Stimulated activated CD8-positive, alpha-beta memory T cell treated with anti-CD3 and anti-CD28 coated beads, Interleukin-15, amount 100 ng/mL, for 48 hours (primary cell): ENCODE measurements at regions not wholly inside any gene's neighbourhood (a gene's known extent, or its start where the extent isn't known, plus 50 kb on each side); places are given as distances from the start of the nearest gene placed in this dataset.
"Not testable (repeated sequence)": the region's sequence is repeated elsewhere in the genome, so short reads cannot be mapped to it uniquely, and the experiment has no call there.

Source experiments
- DNase-seq, 2 donors: peaks; one replicate each; pipeline ENCODE4 v3.0.0-alpha.2; 2020; ENCODE audit warnings: low read depth in 2 of 2

DNA sequence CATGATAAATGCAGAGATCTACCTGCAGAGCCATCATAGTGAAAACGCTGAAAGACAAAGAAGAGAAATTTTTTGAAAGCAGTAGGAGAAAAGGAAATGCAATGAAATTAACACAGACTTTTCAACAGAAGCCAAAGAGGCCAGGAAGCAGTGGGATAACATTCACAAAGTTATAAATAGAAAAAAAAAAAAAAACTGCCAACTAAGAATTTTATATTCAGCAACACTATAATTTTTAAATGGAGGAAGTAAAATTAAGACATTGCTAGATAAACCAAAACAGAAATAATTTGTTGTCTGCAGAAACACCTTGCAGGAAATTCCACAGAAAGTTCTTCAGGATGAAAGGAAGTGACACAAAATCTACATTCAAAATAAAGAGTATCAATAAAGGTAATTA, 591.5 kb upstream of the ID4 start:
- DNase-seq: no peak

- DNase-seq: not testable (repeated sequence)
Observed at GRCh38 chr6:19247181-19247580, 590.0 kb upstream of the ID4 start.

GRCh38 chr6:19256123-19256522, 581.0 kb upstream of the ID4 start:
- DNase-seq: not testable (repeated sequence)

DNA sequence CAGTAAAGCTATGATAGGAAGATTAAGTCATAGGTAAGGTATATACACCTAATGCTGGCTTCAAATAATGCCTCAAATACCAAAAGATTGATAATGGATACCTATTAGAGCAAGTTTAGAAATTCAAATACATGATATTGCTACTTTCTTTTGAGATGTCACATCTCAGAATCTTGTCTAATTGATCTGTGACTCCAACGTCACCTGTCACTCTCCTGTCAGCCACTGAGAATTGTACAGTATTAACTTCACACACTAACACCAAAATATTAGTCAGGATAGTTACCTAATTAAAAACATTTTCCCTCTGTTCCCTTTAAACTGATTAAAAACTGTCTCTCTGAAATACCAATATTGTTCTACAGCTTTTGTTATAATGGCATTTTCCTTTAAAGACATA, 575.5 kb upstream of the ID4 start:
- no peak for DNase-seq

DNA sequence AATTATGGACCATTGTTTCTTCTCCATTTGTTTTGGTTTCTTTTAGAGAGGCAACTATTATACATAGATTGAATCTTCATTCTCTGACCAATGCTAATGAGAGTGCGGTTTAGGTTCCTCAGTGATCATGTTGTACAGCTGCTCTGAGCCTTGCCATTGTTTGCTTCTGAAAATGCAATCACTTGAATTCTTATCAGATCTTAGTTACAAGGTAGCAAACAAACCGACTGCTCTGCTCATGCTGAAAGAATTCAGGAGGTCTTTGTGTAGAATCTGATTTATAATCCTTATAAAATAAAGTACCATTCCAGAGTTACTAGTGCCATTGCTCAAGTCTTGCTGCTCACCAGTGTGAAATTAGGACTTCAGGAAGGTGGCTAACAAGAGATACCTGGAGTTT, 569.1 kb upstream of the ID4 start:
- no peak for DNase-seq

DNA sequence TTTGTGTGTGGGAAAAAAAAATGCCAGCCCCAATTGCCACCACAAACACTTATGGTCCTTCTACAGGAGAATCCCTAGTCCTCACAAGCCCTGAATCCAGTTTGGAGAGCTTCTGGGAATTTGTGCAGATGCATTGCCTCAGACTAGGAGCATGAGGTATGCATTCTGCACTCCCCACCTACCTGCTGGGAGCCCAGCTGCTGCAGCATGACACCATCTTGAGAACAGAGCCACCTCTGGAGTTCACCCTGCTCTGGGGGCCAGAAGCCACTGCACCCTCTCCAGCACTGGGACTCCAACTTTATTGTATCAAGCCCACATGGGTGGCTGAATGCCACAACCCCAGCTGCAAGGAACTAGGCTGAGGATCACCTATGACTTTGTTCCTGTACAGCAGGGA, 568.5 kb upstream of the ID4 start:
- no peak for DNase-seq

GRCh38 chr6:19269341-19269898, 567.8 kb upstream of the ID4 start:
- DNase-seq: no peak

GRCh38 chr6:19270616-19271015, 566.6 kb upstream of the ID4 start:
- no peak for DNase-seq

GRCh38 chr6:19279273-19279684, 557.9 kb upstream of the ID4 start:
- DNase-seq: no peak

DNA sequence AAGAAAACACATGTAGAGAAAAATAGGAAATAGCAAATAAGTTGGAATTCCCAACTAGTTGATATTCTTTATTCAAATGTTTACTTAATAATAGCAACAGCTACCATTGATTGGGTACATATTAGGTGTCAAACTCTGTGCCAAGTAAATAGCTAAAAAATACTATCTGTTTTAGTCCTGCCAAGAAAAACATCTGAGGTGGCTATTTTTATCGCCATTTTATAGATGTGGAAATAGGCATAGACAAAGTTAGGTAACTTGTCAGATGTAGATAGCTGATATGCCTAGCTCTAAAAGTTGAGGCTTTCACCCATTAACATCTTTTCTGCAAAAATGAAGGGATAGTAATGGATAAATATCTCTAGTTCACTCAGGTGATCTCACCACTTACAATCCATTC, 549.2 kb upstream of the ID4 start:
- no peak for DNase-seq

DNA sequence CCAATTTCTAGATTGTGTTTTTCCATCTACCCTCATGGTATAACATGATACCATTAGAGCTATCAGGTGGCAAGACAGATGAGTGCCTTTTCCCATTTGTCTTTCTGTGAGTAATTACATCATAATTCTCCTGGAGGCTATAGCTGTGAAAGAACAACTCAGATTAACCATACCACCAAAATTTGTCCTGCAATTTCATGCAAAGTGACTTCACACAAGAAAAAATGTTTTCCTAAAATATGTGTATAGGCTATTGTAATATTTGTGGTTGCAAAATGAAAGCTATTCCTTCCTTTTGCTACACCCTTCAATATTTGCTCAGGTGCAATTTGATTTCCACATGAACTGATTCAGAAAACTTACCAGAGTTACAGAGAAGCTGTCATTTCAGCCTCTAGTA, 547.7 kb upstream of the ID4 start:
- DNase-seq: no peak

DNA sequence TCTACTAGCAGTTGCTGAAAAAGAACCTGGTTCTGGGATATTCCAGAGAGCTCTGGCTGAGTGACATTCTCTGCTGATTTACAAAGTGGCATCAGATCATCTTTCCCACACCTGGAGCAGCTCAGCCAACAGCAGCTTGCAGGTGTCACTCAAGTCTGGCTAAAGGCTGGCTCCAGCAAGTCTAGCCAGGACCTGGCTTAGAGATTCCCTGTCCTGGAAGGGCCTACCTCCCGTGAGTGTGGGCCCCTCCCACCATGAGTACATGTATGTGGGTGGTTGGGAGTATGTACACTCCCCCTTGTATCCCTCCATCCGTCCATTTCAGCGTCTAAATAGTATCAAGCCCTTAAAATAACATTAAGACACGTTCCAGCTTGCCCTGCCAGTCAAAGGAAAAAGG, 539.3 kb upstream of the ID4 start:
- DNase-seq: no peak

GRCh38 chr6:19298421-19298820, 538.7 kb upstream of the ID4 start:
- no peak for DNase-seq

DNA sequence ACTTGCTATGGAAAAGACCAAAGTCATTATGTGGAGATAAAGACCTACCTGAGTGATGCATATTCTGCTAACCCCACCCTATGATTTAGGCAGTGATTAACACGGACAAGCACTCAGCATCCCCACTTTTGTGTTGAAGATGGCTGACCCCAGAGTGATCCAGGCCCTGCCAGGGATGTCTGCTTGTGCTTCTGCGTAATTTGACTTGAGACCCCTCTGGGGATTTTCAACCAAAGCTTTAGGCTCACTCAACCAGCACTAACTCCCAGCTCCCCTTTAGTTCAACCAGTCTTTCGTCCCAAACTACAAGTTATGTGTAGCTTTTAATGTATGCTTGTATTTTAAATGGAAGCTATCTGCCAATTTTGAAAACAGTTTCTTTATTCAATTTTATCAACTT, 538.0 kb upstream of the ID4 start:
- no peak for DNase-seq

- DNase-seq: no peak
Observed at GRCh38 chr6:19301980-19302379, 535.2 kb upstream of the ID4 start.

- no peak for DNase-seq
Observed at GRCh38 chr6:19303383-19303782, 533.8 kb upstream of the ID4 start.

GRCh38 chr6:19309661-19310060, 527.5 kb upstream of the ID4 start:
- DNase-seq: no peak

DNA sequence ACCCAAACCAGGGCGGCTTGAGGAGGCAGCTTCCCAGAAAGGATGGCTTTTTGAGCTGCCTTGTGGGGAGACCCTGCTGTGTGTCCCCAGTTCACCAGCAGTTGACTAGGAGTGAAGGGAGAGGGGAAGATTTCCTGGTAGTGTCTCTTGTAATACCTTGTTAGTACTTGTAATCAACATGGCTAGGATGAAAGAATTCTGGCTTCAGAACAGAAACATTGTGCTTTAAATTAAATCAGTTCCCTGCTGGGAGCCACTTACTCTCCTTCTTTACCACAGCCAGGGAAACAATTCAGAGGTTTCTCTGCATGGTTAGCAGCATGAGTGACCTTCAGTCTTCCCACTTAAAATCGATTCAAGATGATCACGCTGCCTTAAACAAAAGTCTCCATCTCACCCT, 525.4 kb upstream of the ID4 start:
- no peak for DNase-seq

GRCh38 chr6:19312241-19312978, 524.8 kb upstream of the ID4 start:
- no peak for DNase-seq

DNA sequence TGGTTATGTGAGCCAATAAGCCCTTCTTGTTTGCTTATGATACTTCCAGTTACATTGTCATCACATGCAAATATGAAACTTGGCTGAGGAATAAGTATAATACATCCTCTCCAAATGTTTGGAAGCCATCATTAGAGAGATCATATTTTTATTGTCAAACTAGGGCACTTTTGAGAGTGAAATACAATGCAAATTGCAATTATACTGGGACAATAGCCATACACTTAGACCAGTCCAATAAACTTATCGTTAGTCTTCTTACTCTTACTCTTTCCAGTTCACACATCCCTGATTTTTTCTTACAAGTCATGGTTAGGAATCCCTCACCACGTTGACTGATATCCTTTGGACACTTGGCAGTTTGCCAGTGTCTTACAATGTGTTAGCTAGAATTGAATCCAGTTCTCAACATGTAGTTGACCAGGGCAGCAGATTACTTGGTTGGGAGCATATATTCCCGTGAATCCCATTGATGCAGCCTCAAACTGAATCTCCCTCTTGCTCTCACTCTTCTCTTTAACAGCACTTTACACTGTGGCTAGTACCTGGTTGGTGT, 519.7 kb upstream of the ID4 start:
- no peak for DNase-seq

- DNase-seq: no peak
Observed at GRCh38 chr6:19319005-19319404, 518.2 kb upstream of the ID4 start.

- no peak for DNase-seq
Observed at GRCh38 chr6:19320111-19320581, 517.0 kb upstream of the ID4 start.

GRCh38 chr6:19322691-19323485, 514.3 kb upstream of the ID4 start:
- no peak for DNase-seq
